Astrocyte of the spinal cord (primary cell): ENCODE measurements at regions not wholly inside any gene's neighbourhood (a gene's known extent, or its start where the extent isn't known, plus 50 kb on each side); places are given as distances from the start of the nearest gene placed in this dataset.

Source experiments
- DNase-seq: peaks from one replicate; pipeline ENCODE4 v3.0.0; 2011; ENCODE audit warnings: low read depth, low spot score
- H3K4me3 ChIP-seq: 2 replicates; pipeline ENCODE4 v1.5.1; 2011; ENCODE audit warnings: low read depth, mild to moderate bottlenecking, low read length, moderate library complexity
- in situ Hi-C: cut with HindIII; loops from 2 replicates; pipeline ENCODE4 v1.10.0; 2017; ENCODE audit warnings: low sequenced_read_pairs
- TF ChIP-seq, protein P1 (sequence below): IDR thresholded peaks from 2 replicates; pipeline ENCODE4 v1.5.1; 2012; ENCODE audit warnings: low read depth, mild to moderate bottlenecking, low read length, inconsistent platforms

DNA sequence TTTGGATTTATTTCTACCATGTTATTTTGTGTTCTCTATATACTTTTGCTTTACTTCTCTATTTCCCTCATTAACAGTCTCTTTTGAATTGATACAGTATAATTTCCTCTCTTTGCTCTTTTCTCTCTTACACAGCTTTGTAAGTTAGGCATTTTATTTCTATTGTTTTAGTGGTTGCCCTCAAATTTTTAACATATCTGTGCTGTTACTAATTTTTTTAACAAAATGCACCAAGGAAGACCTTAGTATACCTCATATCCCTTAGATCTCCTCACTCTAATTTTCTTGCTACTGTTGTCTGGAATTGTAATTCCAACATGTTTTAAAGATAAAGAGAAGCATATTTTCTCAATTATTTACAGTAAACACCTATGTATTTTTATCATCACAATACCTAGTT lies 416.8 kb upstream of the SLC14A2 start:
- H3K4me3 ChIP-seq, result no peak overlapping the region
- TF ChIP-seq, protein P1, sequence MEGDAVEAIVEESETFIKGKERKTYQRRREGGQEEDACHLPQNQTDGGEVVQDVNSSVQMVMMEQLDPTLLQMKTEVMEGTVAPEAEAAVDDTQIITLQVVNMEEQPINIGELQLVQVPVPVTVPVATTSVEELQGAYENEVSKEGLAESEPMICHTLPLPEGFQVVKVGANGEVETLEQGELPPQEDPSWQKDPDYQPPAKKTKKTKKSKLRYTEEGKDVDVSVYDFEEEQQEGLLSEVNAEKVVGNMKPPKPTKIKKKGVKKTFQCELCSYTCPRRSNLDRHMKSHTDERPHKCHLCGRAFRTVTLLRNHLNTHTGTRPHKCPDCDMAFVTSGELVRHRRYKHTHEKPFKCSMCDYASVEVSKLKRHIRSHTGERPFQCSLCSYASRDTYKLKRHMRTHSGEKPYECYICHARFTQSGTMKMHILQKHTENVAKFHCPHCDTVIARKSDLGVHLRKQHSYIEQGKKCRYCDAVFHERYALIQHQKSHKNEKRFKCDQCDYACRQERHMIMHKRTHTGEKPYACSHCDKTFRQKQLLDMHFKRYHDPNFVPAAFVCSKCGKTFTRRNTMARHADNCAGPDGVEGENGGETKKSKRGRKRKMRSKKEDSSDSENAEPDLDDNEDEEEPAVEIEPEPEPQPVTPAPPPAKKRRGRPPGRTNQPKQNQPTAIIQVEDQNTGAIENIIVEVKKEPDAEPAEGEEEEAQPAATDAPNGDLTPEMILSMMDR, result no peak
- in situ Hi-C loops, result no loop called here
- peak; percentile 28 for DNase-seq

GRCh38 chr18:45201029-45201428 lies 414.2 kb upstream of the SLC14A2 start:
- no peak for DNase-seq
- in situ Hi-C loops, result no loop called here
- TF ChIP-seq, protein P1, result no peak
- H3K4me3 ChIP-seq, result no peak overlapping the region

DNA sequence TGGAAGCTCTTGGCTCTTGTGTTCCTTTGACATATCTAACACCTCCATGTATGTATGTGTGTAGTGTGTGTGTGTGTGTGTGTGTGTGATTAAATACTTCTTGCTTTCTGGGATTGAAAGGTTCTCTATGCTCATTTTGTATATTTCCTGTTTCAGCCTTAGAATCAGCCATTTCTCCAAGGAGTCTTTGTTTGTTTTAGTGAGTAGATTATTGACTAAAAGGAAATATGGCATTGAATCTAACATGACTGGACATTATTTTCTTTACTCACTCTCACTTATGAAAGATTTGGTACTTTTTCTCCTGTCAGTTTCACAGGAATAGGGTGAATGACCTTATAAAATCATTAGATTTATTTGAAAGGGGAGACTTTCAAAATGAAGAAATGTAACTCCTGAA lies 413.8 kb upstream of the SLC14A2 start:
- TF ChIP-seq, protein P1, result no peak
- no peak for DNase-seq
- in situ Hi-C loops, result no loop called here
- H3K4me3 ChIP-seq, result no peak overlapping the region

GRCh38 chr18:45202061-45202460 lies 413.2 kb upstream of the SLC14A2 start:
- no peak overlapping the region for H3K4me3 ChIP-seq
- DNase-seq, result peak; percentile 27
- in situ Hi-C loops, result no loop called here
- TF ChIP-seq, protein P1, result no peak

DNA sequence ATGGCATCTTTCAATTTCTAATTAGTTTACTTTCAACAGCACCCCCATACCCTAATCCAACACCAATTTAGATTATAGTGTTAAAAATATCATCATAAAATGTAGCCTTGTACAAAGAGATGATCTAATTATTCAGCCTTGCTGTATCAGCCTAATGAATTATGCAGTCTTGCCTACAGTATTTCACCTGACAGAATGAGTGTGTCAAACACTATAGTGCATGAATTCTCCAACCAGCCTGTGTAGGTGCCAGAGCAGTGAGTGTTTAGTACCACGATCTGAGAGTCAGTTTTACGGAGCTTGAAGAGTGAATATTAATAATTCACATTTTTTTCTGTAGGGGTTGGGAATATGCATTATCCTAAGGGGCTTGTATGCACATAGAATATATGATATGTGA lies 411.6 kb upstream of the SLC14A2 start:
- in situ Hi-C loops, result no loop called here
- no peak overlapping the region for H3K4me3 ChIP-seq
- TF ChIP-seq, protein P1, result no peak
- no peak for DNase-seq

DNA sequence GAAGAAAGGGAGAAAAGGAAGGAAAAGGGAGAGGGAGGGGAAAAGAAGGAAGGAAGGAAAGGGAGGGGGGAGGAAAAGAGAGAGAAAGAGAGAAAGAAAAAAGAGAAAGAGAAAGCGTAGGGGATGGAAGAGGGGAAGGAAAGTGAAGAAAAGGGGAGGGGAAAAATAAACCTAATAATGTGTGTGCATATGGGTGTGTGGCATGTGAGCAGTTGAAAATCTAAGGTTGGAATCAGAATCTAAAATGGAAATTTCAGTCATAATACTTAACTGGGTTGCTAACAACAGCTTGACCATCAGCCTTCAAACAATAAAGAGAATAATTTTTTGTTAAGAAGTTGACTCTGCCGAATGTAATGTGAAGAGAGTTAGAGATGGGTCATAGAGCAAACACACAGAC lies 407.9 kb upstream of the SLC14A2 start:
- in situ Hi-C loops, result no loop called here
- no peak for DNase-seq
- TF ChIP-seq, protein P1, result no peak
- no peak overlapping the region for H3K4me3 ChIP-seq

DNA sequence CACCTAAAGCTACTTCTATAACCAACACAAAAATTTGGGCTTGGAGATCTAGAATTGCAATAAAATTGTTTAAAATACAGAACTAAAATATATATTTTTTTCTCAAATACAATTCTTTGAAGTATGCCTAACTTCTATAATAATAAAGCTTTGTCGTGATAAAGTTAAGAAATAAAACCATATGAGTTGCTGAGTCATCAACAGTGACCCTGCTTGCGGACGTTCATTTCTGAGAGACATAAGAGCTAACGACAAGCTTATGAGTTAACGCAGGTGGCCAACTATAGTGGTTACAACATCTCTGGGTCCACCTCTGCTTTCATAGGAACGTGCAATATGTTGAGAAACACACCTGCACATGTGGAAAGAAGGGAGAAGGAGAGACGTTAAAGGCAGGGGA lies 407.1 kb upstream of the SLC14A2 start:
- in situ Hi-C loops, result no loop called here
- TF ChIP-seq, protein P1, result no peak
- no peak overlapping the region for H3K4me3 ChIP-seq
- no peak for DNase-seq
